Endothelial cell of umbilical vein (primary cell): ENCODE measurements at regions not wholly inside any gene's neighbourhood (a gene's known extent, or its start where the extent isn't known, plus 50 kb on each side); places are given as distances from the start of the nearest gene placed in this dataset.

ENCODE experiments used
- BruUV-seq: library from RNA; stranded (reverse); fragments of 400-500 nt; replicated peaks from 2 replicates; lab custom pipeline; 2021; lab: Mats Ljungman, UMichigan
- CTCF ChIA-PET: fragments of 300-600, 350-600 bp; sonication (Branson Sonifier 250); formaldehyde crosslinking; loops from one replicate; lab custom pipeline; 2021; ENCODE audit warnings: antibody characterized with exemption, inconsistent platforms; lab: Charles Lee
- POLR2A ChIA-PET: fragments of 300-600, 350-600 bp; sonication (Branson Sonifier 250); formaldehyde crosslinking; loops from one replicate; lab custom pipeline; 2021; ENCODE audit warnings: antibody characterized with exemption, inconsistent platforms; lab: Charles Lee
- DNase-seq: peaks from one replicate; pipeline ENCODE4 v3.0.0-alpha.2; 2011; ENCODE audit warnings: low read depth, low spot score
- FAIRE-seq: peaks from 2 replicates; lab custom pipeline; 2011; peaks lifted over from hg19 to GRCh38; lab: Jason Lieb, UNC
- H2AFZ ChIP-seq: 2 replicates; pipeline ENCODE4 v1.6.0; 2012; ENCODE audit warnings: low read depth, low read length, control low read depth, inconsistent platforms
- H3K27ac ChIP-seq: 2 replicates; pipeline ENCODE4 v1.5.1; 2011; ENCODE audit warnings: low read depth, mild to moderate bottlenecking, control low read depth, low read length, moderate library complexity; ENCODE audit not compliant: insufficient read depth
- H3K27me3 ChIP-seq, 2 experiments: 2 replicates each; pipeline versions ENCODE4 v1.6.0 to v1.6.1; 2011; ENCODE audit warnings: low read length in 2 of 2, mixed read lengths in 1 of 2; ENCODE audit not compliant: control insufficient read depth in 2 of 2, insufficient read depth in 2 of 2
- H3K36me3 ChIP-seq, 2 experiments: 2 replicates in 1 of 2; 3 replicates in 1 of 2; pipeline ENCODE4 v1.5.1; 2011; ENCODE audit warnings: low read length in 2 of 2, mild to moderate bottlenecking in 1 of 2, moderate library complexity in 1 of 2; ENCODE audit not compliant: control insufficient read depth in 2 of 2, insufficient read depth in 2 of 2; ENCODE audit errors: extremely low read depth in 1 of 2
- H3K4me1 ChIP-seq: 3 replicates; pipeline ENCODE4 v1.5.1; 2011; ENCODE audit warnings: mild to moderate bottlenecking, low read length; ENCODE audit not compliant: control insufficient read depth, insufficient read depth; ENCODE audit errors: extremely low read depth
- H3K4me2 ChIP-seq: 2 replicates; pipeline ENCODE4 v1.6.1; 2011; ENCODE audit warnings: low read length, control low read depth, mixed read lengths; ENCODE audit not compliant: insufficient read depth
- H3K4me3 ChIP-seq, 3 experiments: fragments of 200-600 bp in 1 of 3; sonication (generic), shearing (Covaris generic) in 1 of 3; replicated peaks in 1 of 3; 2 replicates each; pipeline ENCODE4 v1.5.1; 2011 to 2016; ENCODE audit warnings: control low read depth in 3 of 3, low read length in 3 of 3, mild to moderate bottlenecking in 2 of 3, inconsistent platforms in 1 of 3, low read depth in 1 of 3, moderate library complexity in 1 of 3; ENCODE audit not compliant: insufficient read depth in 1 of 3
- H3K79me2 ChIP-seq: 2 replicates; pipeline ENCODE4 v1.6.0; 2012; ENCODE audit warnings: low read length, inconsistent platforms; ENCODE audit not compliant: control insufficient read depth, insufficient read depth
- H3K9ac ChIP-seq: replicated peaks from 2 replicates; pipeline ENCODE3; 2011; ENCODE audit warnings: low read length, control low read depth; ENCODE audit not compliant: insufficient read depth; ENCODE audit errors: extremely low read depth
- H3K9me1 ChIP-seq: replicated peaks from 3 replicates; pipeline ENCODE4 v1.6.0; 2011; ENCODE audit warnings: mild to moderate bottlenecking, low read length; ENCODE audit not compliant: control insufficient read depth, insufficient read depth; ENCODE audit errors: extremely low read depth
- H3K9me3 ChIP-seq: replicated peaks from 2 replicates; pipeline ENCODE4 v1.5.1; 2012; ENCODE audit warnings: low read length, inconsistent platforms; ENCODE audit not compliant: control insufficient read depth, insufficient read depth
- H4K20me1 ChIP-seq: replicated peaks from 2 replicates; pipeline ENCODE3; 2011; ENCODE audit warnings: mild to moderate bottlenecking, low read length; ENCODE audit not compliant: control insufficient read depth, insufficient read depth; ENCODE audit errors: extremely low read depth
- EZH2 ChIP-seq: IDR thresholded peaks from 2 replicates; pipeline ENCODE4 v1.6.1; 2012; ENCODE audit warnings: borderline replicate concordance, low read depth, mild to moderate bottlenecking, moderate library complexity, low read length, inconsistent platforms; ENCODE audit not compliant: severe bottlenecking
- FOS ChIP-seq: IDR thresholded peaks from 2 replicates; pipeline ENCODE4 v1.6.1; 2011; ENCODE audit warnings: mild to moderate bottlenecking, low read length, moderate library complexity, borderline replicate concordance; ENCODE audit not compliant: insufficient read depth
- MYC ChIP-seq: IDR thresholded peaks from one replicate; pipeline ENCODE4 v1.6.1; 2011; ENCODE audit warnings: mild to moderate bottlenecking, low read depth, low read length
- POLR2A ChIP-seq: IDR thresholded peaks from 2 replicates; pipeline ENCODE4 v1.6.1; 2012; ENCODE audit warnings: low read depth, mild to moderate bottlenecking, control low read depth, low read length
- POLR2AphosphoS5 ChIP-seq: IDR thresholded peaks from 2 replicates; pipeline ENCODE4 v1.6.1; 2012; ENCODE audit warnings: low read depth, mild to moderate bottlenecking, control low read depth, low read length, moderate library complexity; ENCODE audit not compliant: insufficient read depth
- dilution Hi-C: fragments of 300-500 bp; cut with MboI; formaldehyde crosslinking; loops from one replicate; pipeline ENCODE4 v1.15.0; 2019; ENCODE audit warnings: low sequenced_read_pairs; ENCODE audit not compliant: extremely low pct_ligation_motif_present
- intact Hi-C: fragments of 100-400 bp; cut with micrococcal nuclease; formaldehyde crosslinking; loops from one replicate; pipeline ENCODE4 v1.10.0; 2022
- TF ChIP-seq, protein P1 (sequence below), 2 donors: IDR thresholded peaks; 1 replicate in 1 of 2; 2 replicates in 1 of 2; pipeline ENCODE4 v1.5.1; 2011; ENCODE audit warnings: low read length in 2 of 2, mild to moderate bottlenecking in 2 of 2, moderate library complexity in 2 of 2, control low read depth in 1 of 2, inconsistent platforms in 1 of 2, low read depth in 1 of 2; ENCODE audit not compliant: insufficient read depth in 1 of 2; ENCODE audit errors: extremely low read depth in 1 of 2
- TF ChIP-seq, protein P2 (sequence below): IDR thresholded peaks from 2 replicates; pipeline ENCODE4 v1.6.1; 2011; ENCODE audit not compliant: insufficient read depth, insufficient read length

DNA sequence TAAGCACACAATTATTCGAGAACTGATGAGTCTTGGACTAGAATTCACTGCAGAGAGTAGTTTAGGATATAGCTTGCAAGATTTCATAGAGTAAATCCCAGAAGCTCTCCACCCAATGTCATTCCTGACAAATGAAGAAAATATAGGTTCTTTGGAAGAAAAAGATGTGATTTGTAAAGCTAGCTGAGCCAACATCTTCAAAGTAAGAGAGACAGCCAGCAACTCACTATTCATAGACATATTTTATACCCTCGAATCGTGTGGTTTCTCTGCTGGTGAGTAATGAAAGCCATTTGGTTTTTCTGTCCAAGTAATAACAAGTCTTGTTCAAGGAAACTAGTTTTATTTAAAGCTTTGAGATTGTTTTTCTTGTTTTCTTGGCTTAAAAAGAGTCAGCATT, 165.7 kb upstream of the SYT6 start:
- no peak for TF ChIP-seq MYC
- no peak for TF ChIP-seq POLR2A
- no peak for TF ChIP-seq POLR2AphosphoS5
- TF ChIP-seq, protein P1, sequence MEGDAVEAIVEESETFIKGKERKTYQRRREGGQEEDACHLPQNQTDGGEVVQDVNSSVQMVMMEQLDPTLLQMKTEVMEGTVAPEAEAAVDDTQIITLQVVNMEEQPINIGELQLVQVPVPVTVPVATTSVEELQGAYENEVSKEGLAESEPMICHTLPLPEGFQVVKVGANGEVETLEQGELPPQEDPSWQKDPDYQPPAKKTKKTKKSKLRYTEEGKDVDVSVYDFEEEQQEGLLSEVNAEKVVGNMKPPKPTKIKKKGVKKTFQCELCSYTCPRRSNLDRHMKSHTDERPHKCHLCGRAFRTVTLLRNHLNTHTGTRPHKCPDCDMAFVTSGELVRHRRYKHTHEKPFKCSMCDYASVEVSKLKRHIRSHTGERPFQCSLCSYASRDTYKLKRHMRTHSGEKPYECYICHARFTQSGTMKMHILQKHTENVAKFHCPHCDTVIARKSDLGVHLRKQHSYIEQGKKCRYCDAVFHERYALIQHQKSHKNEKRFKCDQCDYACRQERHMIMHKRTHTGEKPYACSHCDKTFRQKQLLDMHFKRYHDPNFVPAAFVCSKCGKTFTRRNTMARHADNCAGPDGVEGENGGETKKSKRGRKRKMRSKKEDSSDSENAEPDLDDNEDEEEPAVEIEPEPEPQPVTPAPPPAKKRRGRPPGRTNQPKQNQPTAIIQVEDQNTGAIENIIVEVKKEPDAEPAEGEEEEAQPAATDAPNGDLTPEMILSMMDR (IDR thresholded peaks at IDR 0.05; ENCODE audit: extremely low read depth in 1 of 2, insufficient read depth in 1 of 2, low read depth in 1 of 2, low read length in 2 of 2), result no peak
- TF ChIP-seq FOS, result no peak
- TF ChIP-seq, protein P2, sequence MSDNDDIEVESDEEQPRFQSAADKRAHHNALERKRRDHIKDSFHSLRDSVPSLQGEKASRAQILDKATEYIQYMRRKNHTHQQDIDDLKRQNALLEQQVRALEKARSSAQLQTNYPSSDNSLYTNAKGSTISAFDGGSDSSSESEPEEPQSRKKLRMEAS, result no peak
- TF ChIP-seq EZH2, result no peak
- Histone ChIP-seq H2AFZ (no peak overlapping the region), H3K36me3 (no peaks in the 10 kb centered on the region), H3K4me2 (no peak overlapping the region), H3K9ac (no peak overlapping the region), H3K9me3 (no peaks in the 10 kb centered on the region), H3K4me3 (no peak overlapping the region), H4K20me1 (no peaks in the 10 kb centered on the region), H3K27ac (no peak overlapping the region), H3K27me3 (no peaks in the 10 kb centered on the region), H3K4me1 (no peaks in the 10 kb centered on the region), H3K9me1 (no peaks in the 10 kb centered on the region), H3K79me2 (no peaks in the 10 kb centered on the region)
- intact Hi-C loops (no loop called here), dilution Hi-C loops (no loop called here)
- FAIRE-seq, result no peak
- ChIA-PET POLR2A (no interaction called here), CTCF (interaction anchor here (0.6 to 3.1 kb wide), 3 partner anchors 8 to 341 kb away, joined by 3 to 13 read pairs (median 4); partner anchors contain the start of gene OLFML3)
- BruUV-seq, result no TSS peak
- DNase-seq, result no peak
